HEK293 (cell line): ENCODE measurements at regions not wholly inside any gene's neighbourhood (a gene's known extent, or its start where the extent isn't known, plus 50 kb on each side); places are given as distances from the start of the nearest gene placed in this dataset.

ENCODE experiments used
- CTCF ChIA-PET: fragments of 350-600 bp; formaldehyde crosslinking; extraction: SDS; loops from one replicate; lab custom pipeline; 2021; ENCODE audit warnings: antibody characterized with exemption; lab: Yijun Ruan, JAX
- POLR2A ChIA-PET: fragments of 300-600 bp; formaldehyde crosslinking; extraction: SDS; loops from one replicate; lab custom pipeline; 2020; ENCODE audit warnings: antibody characterized with exemption, inconsistent platforms; lab: Yijun Ruan, JAX
- H3K27ac ChIP-seq: fragments of 200-500 bp; sonication (Bioruptor generic); 2 replicates; pipeline ENCODE4 v1.5.1; 2014; ENCODE audit warnings: low read depth, low read length, control low read depth, inconsistent platforms; ENCODE audit errors: extremely low read depth
- H3K36me3 ChIP-seq, 2 experiments: fragments of 200-500 bp in 1 of 2; sonication (Bioruptor generic) in 1 of 2; 1 replicate in 1 of 2; 2 replicates in 1 of 2; pipeline ENCODE4 v1.5.1; 2014 to 2017; ENCODE audit warnings: inconsistent platforms in 2 of 2, low read length in 2 of 2; ENCODE audit not compliant: control insufficient read depth in 2 of 2, insufficient read depth in 1 of 2
- H3K4me1 ChIP-seq: fragments of 200-500 bp; sonication (Bioruptor generic); 2 replicates; pipeline ENCODE4 v1.5.1; 2014; ENCODE audit warnings: mild to moderate bottlenecking, low read length, inconsistent platforms; ENCODE audit not compliant: control insufficient read depth, insufficient read depth
- H3K4me3 ChIP-seq: 2 replicates; pipeline ENCODE4 v1.5.1; 2011; ENCODE audit warnings: low read depth, mild to moderate bottlenecking, control low read depth, low read length, moderate library complexity
- H3K9me3 ChIP-seq: fragments of 200-500 bp; sonication (Bioruptor generic); 2 replicates; pipeline ENCODE4 v1.5.1; 2014; ENCODE audit warnings: low read depth, low read length, inconsistent platforms; ENCODE audit not compliant: control insufficient read depth, insufficient read depth
- BCL6B ChIP-seq: fragments of 450-650 bp; formaldehyde crosslinking; IDR thresholded peaks from 2 replicates; pipeline ENCODE4 v1.5.1; 2017; ENCODE audit warnings: missing biosample characterization, missing genetic modification characterization
- FEZF1 ChIP-seq: fragments of 450-650 bp; formaldehyde crosslinking; IDR thresholded peaks from 2 replicates; pipeline ENCODE4 v1.5.1; 2016; ENCODE audit warnings: missing biosample characterization, missing genetic modification characterization
- IKZF3 ChIP-seq: fragments of 450-650 bp; IDR thresholded peaks from 2 replicates; pipeline ENCODE4 v1.5.0; 2018; ENCODE audit warnings: missing biosample characterization, mild to moderate bottlenecking, missing genetic modification characterization, moderate library complexity
- MEIS1 ChIP-seq: sonication (generic); formaldehyde crosslinking; IDR thresholded peaks from 2 replicates; pipeline ENCODE4 v1.8.1; 2022; ENCODE audit warnings: missing genetic modification reagents, mild to moderate bottlenecking, borderline replicate concordance
- SCRT2 ChIP-seq: fragments of 450-650 bp; formaldehyde crosslinking; IDR thresholded peaks from 2 replicates; pipeline ENCODE4 v1.5.1; 2016; ENCODE audit warnings: missing biosample characterization, missing genetic modification characterization
- TSHZ1 ChIP-seq: fragments of 450-650 bp; formaldehyde crosslinking; IDR thresholded peaks from 2 replicates; pipeline ENCODE4 v1.5.1; 2016; ENCODE audit warnings: missing biosample characterization, missing genetic modification characterization, borderline replicate concordance
- ZBTB1 ChIP-seq: fragments of 450-650 bp; formaldehyde crosslinking; IDR thresholded peaks from 2 replicates; pipeline ENCODE4 v1.5.1; 2016; ENCODE audit warnings: missing biosample characterization, missing genetic modification characterization
- ZBTB7A ChIP-seq: fragments of 450-650 bp; formaldehyde crosslinking; IDR thresholded peaks from 2 replicates; pipeline ENCODE4 v1.5.1; 2016; ENCODE audit warnings: low read depth, missing biosample characterization, missing genetic modification characterization
- ZNF140 ChIP-seq: fragments of 450-650 bp; formaldehyde crosslinking; IDR thresholded peaks from 2 replicates; pipeline ENCODE4 v1.5.1; 2016; ENCODE audit warnings: missing biosample characterization, missing genetic modification characterization
- ZNF202 ChIP-seq: fragments of 450-650 bp; formaldehyde crosslinking; IDR thresholded peaks from 2 replicates; pipeline ENCODE4 v1.5.1; 2016; ENCODE audit warnings: missing biosample characterization, missing genetic modification characterization, borderline replicate concordance
- ZNF26 ChIP-seq: fragments of 450-650 bp; formaldehyde crosslinking; IDR thresholded peaks from 2 replicates; pipeline ENCODE4 v1.5.1; 2016; ENCODE audit warnings: missing biosample characterization, missing genetic modification characterization
- ZNF416 ChIP-seq: fragments of 450-650 bp; formaldehyde crosslinking; IDR thresholded peaks from 2 replicates; pipeline ENCODE4 v1.5.1; 2016; ENCODE audit warnings: missing biosample characterization, missing genetic modification characterization
- ZNF48 ChIP-seq: fragments of 450-650 bp; formaldehyde crosslinking; IDR thresholded peaks from 2 replicates; pipeline ENCODE4 v1.5.1; 2016; ENCODE audit warnings: missing biosample characterization, missing genetic modification characterization
- ZNF513 ChIP-seq: fragments of 450-650 bp; IDR thresholded peaks from 2 replicates; pipeline ENCODE4 v1.5.1; 2018; ENCODE audit warnings: missing biosample characterization, missing genetic modification characterization
- ZNF530 ChIP-seq: fragments of 450-650 bp; formaldehyde crosslinking; IDR thresholded peaks from 2 replicates; pipeline ENCODE4 v1.5.1; 2016; ENCODE audit warnings: low read depth, missing biosample characterization, missing genetic modification characterization
- ZNF548 ChIP-seq: fragments of 450-650 bp; formaldehyde crosslinking; IDR thresholded peaks from 2 replicates; pipeline ENCODE4 v1.5.1; 2016; ENCODE audit warnings: missing biosample characterization, missing genetic modification characterization
- ZNF747 ChIP-seq: fragments of 450-650 bp; formaldehyde crosslinking; IDR thresholded peaks from 2 replicates; pipeline ENCODE4 v1.5.1; 2016; ENCODE audit warnings: missing biosample characterization, missing genetic modification characterization

- POLR2A ChIA-PET = no interaction called here
- TF ChIP-seq MEIS1 (CRISPR knock-in tag) (no peak), ZBTB1 (tag by site-specific recombination) (no peak), ZNF548 (tag by site-specific recombination) (no peak), IKZF3 (tag by site-specific recombination) (no peak), SCRT2 (no peak), ZNF416 (no peak), BCL6B (tag by site-specific recombination) (no peak), ZNF48 (tag by site-specific recombination) (no peak), ZBTB7A (tag by site-specific recombination) (no peak), ZNF530 (tag by site-specific recombination) (no peak), ZNF513 (tag by site-specific recombination) (no peak), TSHZ1 (tag by site-specific recombination) (no peak), ZNF26 (tag by site-specific recombination) (no peak), ZNF747 (tag by site-specific recombination) (no peak), ZNF140 (tag by site-specific recombination) (no peak), ZNF202 (no peak)
- no peak overlapping the region for H3K4me3 ChIP-seq
- no peaks in the 10 kb centered on the region for H3K4me1 ChIP-seq
- CTCF ChIA-PET = interaction anchor here (0.6 to 1.1 kb wide), 3 partner anchors 20 to 297 kb away, joined by 3 read pairs; no protein-coding TSS in a partner anchor
- H3K27ac ChIP-seq = no peak overlapping the region
- no peaks in the 10 kb centered on the region for H3K9me3 ChIP-seq
- no peaks in the 10 kb centered on the region for H3K36me3 ChIP-seq
Measured at GRCh38 chr12:63400318-63400717, 249.3 kb upstream of the AVPR1A start.

- Histone ChIP-seq H3K4me3 (no peak overlapping the region), H3K9me3 (no peaks in the 10 kb centered on the region), H3K27ac (no peak overlapping the region), H3K4me1 (no peaks in the 10 kb centered on the region), H3K36me3 (no peaks in the 10 kb centered on the region)
- no peak for TF ChIP-seq FEZF1 (tag by site-specific recombination)
- POLR2A ChIA-PET = no interaction called here
- CTCF ChIA-PET = no interaction called here
Measured at GRCh38 chr12:63397807-63398206, 246.8 kb upstream of the AVPR1A start.
